ENCODE measurements at regions not wholly inside any gene's neighbourhood (a gene's known extent, or its start where the extent isn't known, plus 50 kb on each side); places are given as distances from the start of the nearest gene placed in this dataset.

- TF ChIP-seq CEBPB (tag; IDR thresholded peaks at IDR 0.05) (no peak), EP300 (IDR thresholded peaks at IDR 0.05; ENCODE audit: low read length) (no peak), ZNF644 (tag; IDR thresholded peaks at IDR 0.05; ENCODE audit: low read depth) (no peak), KHSRP (IDR thresholded peaks at IDR 0.05) (no peak), CREB1 (IDR thresholded peaks at IDR 0.05) (no peak), CREB1 (CRISPR knock-in tag; IDR thresholded peaks at IDR 0.05) (no peak), ZBTB49 (CRISPR knock-in tag; IDR thresholded peaks at IDR 0.05; ENCODE audit: borderline replicate concordance) (no peak), CTCF (IDR thresholded peaks at IDR 0.05 in 2 of 3, conservative IDR thresholded peaks at IDR 0.05 in 1 of 3; ENCODE audit: insufficient read depth in 2 of 3, low read depth in 1 of 3, low read length in 3 of 3) (no peak), SPI1 (IDR thresholded peaks at IDR 0.05; ENCODE audit: borderline replicate concordance, low read depth, low read length) (no peak), CHD2 (IDR thresholded peaks at IDR 0.05; ENCODE audit: low read depth, low read length) (no peak)
Measured at GRCh38 chr5:61263072-61263471, 69.0 kb upstream of the ZSWIM6 start.

Data from K562 (cell line).